HG02852 (cell line): ENCODE measurements at regions not wholly inside any gene's neighbourhood (a gene's known extent, or its start where the extent isn't known, plus 50 kb on each side); places are given as distances from the start of the nearest gene placed in this dataset.
"Not testable (repeated sequence)": the region's sequence is repeated elsewhere in the genome, so short reads cannot be mapped to it uniquely, and the experiment has no call there.

Experiments used
- ATAC-seq: cut with Tn5 transposase; IDR thresholded peaks from one replicate; pipeline ENCODE4 v1.9.1; 2021; ENCODE audit warnings: mild to moderate bottlenecking, moderate library complexity; ENCODE audit not compliant: unreplicated experiment

DNA sequence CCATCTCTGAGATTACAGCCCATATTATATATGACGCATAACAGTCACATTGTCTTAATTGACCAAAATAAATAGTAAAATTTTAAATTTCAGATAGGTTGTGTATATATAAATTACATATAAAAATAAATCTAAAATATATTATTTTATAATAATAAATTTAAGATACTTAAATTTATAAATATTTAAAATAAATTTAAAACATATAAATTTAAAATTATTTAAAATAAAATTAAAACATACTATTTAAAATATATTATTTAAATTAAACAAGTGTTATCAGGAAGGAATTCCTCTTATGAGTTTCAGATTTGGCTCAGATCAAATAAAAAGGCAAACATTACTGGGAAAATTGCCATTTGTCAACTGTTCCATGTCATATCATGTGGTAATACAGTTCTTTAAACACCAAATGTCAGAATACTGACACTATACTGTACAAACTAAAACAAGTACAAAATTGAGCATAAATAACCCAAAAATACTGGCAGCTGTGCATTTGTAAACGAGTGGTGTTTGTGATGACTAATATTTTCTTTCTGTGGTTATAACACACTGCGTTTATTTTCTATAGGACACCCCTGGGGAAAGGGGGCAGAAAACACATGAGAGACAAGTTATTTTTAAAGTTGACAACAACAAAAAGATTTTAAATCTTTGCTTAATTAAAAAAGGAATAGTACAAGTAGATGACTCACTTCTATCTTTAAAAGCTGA, 71.3 kb upstream of the DGKB start:
- ATAC-seq: no peak

DNA sequence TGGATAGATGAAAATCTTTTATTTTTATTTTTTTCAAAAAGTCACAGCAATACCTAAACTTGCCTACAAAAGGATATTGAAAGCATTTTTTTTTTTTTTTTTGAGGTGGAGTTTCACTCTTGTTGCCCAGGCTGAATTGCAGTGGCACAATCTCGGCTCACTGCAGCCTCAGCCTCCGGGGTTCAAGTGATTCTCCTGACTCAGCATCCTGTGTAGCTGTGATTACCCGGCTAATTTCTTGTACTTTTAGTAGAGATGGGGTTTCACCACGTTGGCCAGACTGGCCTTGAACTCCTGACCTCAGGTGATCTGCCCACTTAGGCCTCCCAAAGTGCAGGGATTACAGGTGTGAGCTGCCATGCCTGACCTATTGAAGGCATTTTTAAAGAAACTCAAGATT, 69.1 kb upstream of the DGKB start:
- ATAC-seq: not testable (repeated sequence)

DNA sequence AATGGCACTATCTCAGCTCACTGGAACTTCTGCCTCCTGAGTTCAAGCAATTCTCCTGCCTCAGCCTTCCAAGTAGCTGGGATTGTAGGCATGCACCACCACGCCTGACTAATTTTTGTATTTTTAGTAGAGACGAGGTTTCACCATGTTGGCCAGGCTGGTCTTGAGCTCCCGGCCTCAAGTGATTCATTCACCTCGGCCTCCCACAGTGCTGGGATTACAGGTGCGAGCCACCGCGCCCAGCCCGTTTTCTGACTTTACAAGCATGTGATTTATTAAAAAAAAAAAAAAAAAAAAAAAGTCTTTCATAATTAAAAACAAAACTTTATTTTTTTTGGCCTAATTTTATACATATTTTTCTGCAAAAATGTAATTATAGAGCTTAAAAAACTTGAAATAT, 64.8 kb upstream of the DGKB start:
- not testable (repeated sequence) for ATAC-seq

DNA sequence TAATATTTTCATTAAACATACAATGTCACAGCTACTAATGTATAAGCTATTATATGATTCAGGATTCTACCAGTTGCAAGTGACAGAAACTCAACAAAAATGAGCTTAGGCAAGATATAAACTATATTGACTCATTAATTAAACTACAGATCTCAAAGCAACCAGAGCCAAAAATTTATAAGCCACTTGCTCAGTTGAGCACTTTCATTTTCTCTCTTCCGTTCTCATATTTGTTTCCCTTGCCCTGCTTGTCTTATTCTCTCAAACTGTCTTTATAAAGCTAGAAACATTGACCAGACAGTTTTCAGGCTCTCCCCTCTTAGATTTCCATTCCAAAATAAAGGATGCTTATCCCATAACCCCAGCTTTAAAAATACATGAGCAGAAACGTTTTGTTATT, 60.2 kb upstream of the DGKB start:
- no peak for ATAC-seq

DNA sequence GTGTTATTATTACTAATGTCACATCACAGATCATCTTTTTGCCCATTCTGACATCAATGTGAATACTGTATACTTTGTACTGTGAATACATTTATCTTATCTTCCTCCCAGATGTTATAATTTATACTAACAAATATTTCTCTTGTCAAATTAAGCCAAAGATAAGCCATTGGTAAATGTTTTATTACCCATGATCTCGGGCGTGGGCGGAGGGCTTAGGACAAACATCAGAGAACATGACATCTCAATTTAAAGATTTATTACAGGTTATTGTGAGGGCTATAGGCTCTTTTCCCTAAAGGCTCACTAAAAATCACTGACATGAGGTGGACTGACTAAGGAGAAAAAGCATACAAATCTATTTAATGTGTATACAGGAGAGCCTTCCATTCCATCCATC, 58.2 kb upstream of the DGKB start:
- ATAC-seq: no peak

DNA sequence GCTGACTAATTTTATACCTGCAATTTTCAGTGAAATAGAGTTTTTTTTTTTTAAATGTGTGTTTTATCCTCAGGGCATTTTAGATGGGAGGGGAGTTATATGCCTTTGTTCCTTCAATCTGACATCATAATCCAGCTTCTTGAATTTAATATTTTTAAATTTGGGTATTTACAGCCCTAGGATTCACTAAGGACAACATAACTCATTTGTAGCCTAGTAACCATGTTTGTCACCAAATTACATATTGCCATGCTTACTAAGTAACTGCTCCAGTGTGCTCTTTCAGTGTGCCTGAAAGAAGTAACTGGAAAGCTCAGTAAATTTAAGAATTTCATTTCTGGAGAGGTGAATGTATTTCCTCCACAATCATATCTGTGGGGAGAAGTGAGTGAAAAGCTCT, 56.8 kb upstream of the DGKB start:
- no peak for ATAC-seq

DNA sequence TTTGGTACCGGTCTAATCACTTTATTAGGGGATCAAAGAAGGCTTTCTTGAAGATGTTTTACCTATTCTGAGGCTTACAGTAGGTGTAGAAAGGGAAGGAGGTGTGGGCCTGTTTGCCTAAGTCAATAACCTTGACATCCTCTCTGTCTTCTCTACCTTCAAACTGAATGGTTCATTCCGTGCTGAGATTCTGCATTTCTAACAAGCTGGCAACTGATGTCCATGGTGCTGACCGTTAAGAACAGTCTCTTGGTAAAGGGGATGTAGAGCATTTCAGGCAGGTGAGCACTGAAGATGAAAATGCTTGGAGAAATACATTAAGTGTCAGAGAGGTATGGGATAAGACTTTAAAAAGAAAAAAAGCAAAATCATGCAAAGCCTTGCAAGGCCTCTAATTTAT, 51.5 kb upstream of the DGKB start:
- ATAC-seq: no peak
